ENCODE measurements at regions not wholly inside any gene's neighbourhood (a gene's known extent, or its start where the extent isn't known, plus 50 kb on each side); places are given as distances from the start of the nearest gene placed in this dataset.

DNA sequence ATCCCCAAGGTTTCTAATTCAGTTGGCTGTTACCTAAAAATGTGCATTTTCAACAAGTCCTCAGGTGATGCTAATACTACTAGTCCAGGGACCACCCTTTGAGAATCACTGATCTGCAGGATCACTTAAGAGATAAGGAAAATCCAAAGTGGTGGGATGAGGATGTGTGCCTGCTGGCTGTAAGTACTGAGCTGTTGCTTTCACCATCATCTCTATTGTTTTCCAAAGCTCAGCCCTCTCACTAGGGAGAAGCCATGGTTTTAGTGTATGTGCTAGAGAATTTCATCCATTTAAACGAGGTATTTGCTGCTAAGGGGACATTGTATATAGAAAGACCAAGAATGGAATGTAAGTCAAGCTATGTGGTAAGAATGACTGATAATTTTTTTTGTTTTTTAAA is 202.3 kb downstream of the KIF21A start:
- no peak overlapping the region for H3K4me3 ChIP-seq (ENCODE audit: control insufficient read depth, low read depth, low read length)
- no peak for DNase-seq (ENCODE audit: low read depth)
- TF ChIP-seq, protein P1, sequence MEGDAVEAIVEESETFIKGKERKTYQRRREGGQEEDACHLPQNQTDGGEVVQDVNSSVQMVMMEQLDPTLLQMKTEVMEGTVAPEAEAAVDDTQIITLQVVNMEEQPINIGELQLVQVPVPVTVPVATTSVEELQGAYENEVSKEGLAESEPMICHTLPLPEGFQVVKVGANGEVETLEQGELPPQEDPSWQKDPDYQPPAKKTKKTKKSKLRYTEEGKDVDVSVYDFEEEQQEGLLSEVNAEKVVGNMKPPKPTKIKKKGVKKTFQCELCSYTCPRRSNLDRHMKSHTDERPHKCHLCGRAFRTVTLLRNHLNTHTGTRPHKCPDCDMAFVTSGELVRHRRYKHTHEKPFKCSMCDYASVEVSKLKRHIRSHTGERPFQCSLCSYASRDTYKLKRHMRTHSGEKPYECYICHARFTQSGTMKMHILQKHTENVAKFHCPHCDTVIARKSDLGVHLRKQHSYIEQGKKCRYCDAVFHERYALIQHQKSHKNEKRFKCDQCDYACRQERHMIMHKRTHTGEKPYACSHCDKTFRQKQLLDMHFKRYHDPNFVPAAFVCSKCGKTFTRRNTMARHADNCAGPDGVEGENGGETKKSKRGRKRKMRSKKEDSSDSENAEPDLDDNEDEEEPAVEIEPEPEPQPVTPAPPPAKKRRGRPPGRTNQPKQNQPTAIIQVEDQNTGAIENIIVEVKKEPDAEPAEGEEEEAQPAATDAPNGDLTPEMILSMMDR (conservative IDR thresholded peaks at IDR 0.05; ENCODE audit: control insufficient read depth, insufficient read depth, low read depth, low read length) = no peak

DNA sequence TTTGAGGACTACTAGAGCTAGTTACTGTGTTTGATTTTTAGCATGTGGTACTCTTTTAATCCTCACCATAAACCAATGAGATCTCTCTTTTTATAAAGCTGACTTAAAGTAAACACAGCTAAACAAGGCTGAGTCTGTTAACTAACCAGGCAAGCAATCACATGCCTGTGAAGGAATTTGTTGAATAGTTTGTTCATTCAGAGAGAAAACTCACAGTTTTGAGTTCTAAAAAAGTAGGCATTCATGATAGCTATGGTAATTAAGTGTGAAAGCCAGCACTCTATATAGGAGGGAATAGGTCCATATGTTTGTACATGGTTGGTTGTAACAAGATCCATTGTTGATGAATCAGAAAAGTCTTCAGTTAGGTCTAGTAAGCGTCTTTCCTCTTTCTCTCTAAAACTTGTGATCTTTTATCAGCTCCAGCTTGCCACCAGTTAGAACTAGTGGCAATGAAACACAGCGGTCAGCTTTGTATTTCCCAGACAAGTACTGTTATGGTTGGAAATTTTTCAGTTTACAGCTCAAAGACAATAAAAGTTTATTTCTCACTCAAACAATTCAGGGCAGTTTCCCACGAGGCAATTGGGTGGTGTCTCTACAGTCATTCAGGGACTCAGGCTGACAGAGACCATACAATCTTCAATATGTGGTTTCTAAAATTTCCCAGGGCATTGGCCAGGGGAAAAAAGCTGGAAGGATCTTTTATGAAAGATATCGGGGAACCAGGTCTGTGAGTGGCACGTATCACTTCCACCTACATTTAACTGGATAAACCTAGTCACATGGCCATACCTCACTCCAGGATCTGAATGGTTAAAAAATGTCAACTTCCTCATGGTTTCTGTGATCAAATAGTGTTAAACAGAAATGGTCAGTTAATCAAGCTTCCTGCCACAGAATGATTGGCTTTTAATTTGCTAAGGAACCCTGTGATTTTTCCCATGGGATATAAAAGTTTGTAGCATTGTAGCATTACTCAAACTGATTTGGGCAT is 203.1 kb downstream of the KIF21A start:
- no peak for DNase-seq (ENCODE audit: low read depth)
- TF ChIP-seq, protein P1 (conservative IDR thresholded peaks at IDR 0.05; ENCODE audit: control insufficient read depth, insufficient read depth, low read depth, low read length) = no peak
- no peak overlapping the region for H3K4me3 ChIP-seq (ENCODE audit: control insufficient read depth, low read depth, low read length)

DNA sequence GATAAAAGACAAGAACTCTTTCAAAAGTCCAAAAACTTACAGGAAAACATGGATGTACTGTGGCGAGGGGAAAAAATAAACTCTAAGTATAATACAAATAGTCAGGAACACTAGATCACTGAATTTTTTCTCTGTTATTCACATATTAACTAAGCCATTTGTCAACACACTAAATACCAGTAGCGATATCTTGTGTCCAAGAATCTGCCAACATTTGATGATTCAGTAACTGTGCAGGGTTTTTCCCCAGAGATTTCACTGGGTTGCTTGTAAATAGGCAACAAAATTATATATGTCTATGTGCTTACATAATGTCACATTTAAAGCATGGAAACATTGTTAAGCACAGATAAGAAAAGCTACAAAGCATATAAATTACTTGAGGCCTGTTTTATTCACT is 205.9 kb downstream of the KIF21A start:
- TF ChIP-seq, protein P1 (conservative IDR thresholded peaks at IDR 0.05; ENCODE audit: control insufficient read depth, insufficient read depth, low read depth, low read length) = no peak
- peak; percentile 69 for DNase-seq (ENCODE audit: low read depth)
- H3K4me3 ChIP-seq (ENCODE audit: control insufficient read depth, low read depth, low read length) = no peak overlapping the region

DNA sequence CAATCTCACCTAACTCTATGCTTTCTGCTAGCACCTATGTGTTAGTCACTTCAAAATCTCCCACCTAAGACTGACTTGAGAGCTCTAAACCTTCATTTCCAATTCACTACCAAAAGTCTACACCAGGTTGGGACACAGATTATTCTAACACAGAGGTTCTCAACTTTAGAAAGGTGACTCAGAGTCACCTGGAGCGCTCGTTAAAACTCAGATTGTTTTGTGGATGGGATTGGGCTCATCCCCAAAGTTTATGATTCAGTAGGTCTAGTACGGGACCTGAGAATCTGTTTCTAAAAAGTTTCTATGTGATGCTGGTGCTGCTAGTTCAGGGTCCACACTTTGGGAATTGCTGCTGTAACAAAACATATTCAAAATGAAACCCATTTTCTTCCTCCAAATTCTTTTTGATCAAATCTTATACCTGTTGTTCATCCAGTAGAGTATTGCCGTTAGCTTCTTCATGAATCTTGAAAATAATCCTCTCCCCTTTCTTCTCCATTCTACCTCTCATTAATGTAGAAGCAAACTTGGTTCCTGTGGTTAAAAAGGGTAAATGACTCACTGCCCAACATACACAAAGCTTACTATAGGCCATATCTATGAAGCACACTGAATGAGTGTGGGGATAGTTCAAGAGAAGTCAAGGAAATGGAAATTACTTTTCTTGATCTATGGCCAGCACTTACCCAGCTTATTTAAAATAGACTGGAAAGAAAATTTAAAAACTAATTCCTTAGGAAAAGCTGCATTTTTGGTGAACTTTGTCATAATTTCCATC is 206.7 kb downstream of the KIF21A start:
- DNase-seq (ENCODE audit: low read depth) = peak; percentile 25
- no peak overlapping the region for H3K4me3 ChIP-seq (ENCODE audit: control insufficient read depth, low read depth, low read length)
- TF ChIP-seq, protein P1 (conservative IDR thresholded peaks at IDR 0.05; ENCODE audit: control insufficient read depth, insufficient read depth, low read depth, low read length) = no peak

DNA sequence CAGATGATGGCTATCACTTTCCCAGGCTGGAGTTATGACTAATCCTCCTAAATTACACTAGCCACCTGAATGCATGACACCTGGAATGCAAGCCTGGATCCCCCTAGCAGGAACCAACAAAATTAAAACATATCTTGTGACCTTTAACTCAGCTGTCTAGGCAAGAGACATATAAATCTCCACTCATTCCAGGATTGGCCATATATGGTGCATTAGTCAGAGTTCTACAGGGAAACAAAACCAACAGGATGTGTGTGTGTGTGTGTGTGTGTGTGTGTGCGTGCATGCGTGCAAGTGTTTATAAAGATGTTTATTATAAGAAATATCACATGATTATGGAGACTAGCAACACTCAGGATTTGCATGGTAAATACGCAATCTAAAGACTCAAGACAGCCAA is 212.8 kb downstream of the KIF21A start:
- TF ChIP-seq, protein P1 (conservative IDR thresholded peaks at IDR 0.05; ENCODE audit: control insufficient read depth, insufficient read depth, low read depth, low read length) = no peak
- H3K4me3 ChIP-seq (ENCODE audit: control insufficient read depth, low read depth, low read length) = no peak overlapping the region
- peak; percentile 9 for DNase-seq (ENCODE audit: low read depth)

DNA sequence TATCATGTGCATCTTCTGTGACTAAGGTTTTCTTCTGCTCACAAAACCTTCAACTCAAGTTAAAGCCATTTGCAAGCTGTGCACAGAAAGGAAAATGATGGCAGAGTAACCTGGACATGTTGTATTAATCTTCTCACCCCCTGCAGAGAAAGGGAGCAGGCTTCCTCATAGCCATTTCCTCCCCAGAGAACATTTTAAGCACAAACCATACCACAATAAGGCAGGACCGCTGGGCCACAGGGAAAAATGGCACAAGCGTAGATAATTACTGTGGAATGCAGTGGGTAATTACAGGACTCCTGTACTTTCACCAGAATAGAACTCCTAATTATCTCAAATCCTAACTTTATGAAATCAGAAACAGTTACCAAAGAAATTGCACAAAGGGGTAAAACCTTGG is 215.7 kb downstream of the KIF21A start:
- TF ChIP-seq, protein P1 (conservative IDR thresholded peaks at IDR 0.05; ENCODE audit: control insufficient read depth, insufficient read depth, low read depth, low read length) = no peak
- DNase-seq (ENCODE audit: low read depth) = no peak
- H3K4me3 ChIP-seq (ENCODE audit: control insufficient read depth, low read depth, low read length) = no peak overlapping the region

All from fibroblast of mammary gland (primary cell).